ENCODE measurements at regions not wholly inside any gene's neighbourhood (a gene's known extent, or its start where the extent isn't known, plus 50 kb on each side); places are given as distances from the start of the nearest gene placed in this dataset.

DNA sequence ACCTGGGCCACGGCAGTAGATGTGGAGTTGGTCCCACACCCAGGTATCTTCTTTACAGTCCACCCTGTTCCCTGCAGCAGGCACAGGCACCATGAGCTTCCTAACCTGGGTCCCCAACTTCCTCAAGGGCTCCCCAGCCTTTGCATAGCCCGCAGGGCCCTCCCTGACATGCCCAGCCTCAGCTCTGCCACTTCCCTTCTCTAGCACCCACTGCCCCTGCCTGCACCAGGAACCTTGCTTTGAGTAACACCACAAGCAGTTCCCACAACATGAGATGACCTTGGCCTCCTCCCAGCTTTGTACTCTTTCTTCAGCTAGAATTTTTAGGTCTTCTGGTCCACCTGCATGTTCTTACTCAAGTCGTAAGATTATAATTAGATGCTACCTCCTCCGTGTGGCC is 92.2 kb upstream of the ZPBP start:
- no peak for TF ChIP-seq CTCF (IDR thresholded peaks at IDR 0.05)
- no peak for TF ChIP-seq EZH2 (IDR thresholded peaks at IDR 0.05; ENCODE audit: borderline replicate concordance, insufficient read depth, low read depth, low read length, poor library complexity, severe bottlenecking)

Data from B cell (primary cell).